HG02943 (cell line): ENCODE measurements at regions not wholly inside any gene's neighbourhood (a gene's known extent, or its start where the extent isn't known, plus 50 kb on each side); places are given as distances from the start of the nearest gene placed in this dataset.
"Not testable (repeated sequence)": the region's sequence is repeated elsewhere in the genome, so short reads cannot be mapped to it uniquely, and the experiment has no call there.

Experiments
- ATAC-seq: cut with Tn5 transposase; IDR thresholded peaks from one replicate; pipeline ENCODE4 v1.9.1; 2021; ENCODE audit warnings: mild to moderate bottlenecking, low read depth, moderate library complexity; ENCODE audit not compliant: unreplicated experiment

DNA sequence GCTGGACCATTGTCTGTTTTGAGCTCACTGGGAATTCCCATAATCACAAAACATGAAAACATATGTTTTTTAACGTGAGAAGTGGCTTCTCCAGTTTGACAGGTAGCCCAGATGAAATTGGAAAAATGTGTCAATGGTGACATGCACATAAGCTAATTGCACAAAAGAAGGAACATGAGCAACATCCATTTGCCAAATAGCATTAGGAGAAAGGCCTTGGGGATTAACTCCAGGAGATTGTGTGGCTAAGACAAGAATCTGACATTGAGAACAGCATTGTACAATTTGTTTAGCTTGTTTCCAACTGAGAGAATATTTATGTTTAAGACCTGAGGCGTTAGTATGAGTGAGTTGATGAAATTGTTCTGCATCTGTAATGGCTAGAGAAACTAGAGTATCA lies 147.0 kb upstream of the API5 start:
- ATAC-seq, result no peak

DNA sequence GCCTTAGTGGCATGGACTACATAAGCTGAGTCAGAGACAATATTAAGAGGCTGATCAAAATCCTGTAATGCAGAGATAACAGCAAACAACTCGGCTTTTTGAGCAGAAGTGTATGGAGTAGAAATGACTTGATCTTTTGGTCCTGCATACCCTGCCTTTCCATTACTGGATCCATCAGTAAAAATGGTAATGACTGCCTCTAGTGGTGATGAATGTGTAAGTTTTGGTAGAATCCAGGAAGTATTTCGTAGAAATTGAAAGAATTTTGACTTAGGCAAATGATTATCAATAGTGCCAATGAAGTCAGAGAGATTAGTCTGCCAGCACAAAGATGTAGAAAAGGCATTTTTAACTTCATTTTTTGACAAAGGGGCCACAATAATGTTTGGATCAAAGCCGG lies 146.4 kb upstream of the API5 start:
- ATAC-seq, result not testable (repeated sequence)

DNA sequence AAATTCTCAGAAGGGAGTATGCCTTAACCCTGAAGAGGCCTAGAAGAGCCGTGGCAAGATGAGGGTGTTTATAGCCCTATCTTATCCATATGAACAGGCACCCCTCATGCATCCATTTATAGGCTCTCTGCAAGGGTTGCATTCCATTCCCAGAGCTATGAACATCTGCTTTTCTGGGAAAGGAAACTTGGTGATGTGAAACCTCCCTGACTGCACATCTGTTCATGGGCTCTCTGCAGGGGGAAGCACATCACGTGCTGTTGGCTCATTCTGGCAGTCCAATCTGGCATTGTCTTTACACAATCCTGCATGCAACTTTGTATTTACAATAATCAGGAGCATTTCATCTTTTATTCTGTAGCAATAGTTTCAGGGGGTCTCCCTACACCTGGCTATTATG lies 143.6 kb upstream of the API5 start:
- ATAC-seq, result not testable (repeated sequence)

DNA sequence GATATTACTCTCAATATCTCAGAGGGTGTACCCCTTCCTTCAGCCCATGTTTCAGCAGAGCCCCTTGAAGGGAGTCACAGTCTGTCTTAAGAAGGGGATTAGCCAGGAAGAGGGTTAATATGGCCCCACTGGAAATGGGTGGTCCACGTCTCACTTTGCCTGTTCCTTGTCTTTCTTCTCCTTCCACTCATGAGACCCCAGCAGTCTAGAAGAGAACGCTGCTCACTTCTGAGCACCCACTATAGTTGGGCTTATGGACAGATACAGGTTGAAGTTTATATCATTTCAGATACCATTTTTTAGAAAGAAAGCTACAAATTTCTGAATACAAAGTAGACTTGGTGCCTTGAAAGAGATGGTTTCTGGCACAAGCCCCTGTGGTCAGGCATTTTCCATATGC lies 139.3 kb upstream of the API5 start:
- no peak for ATAC-seq

DNA sequence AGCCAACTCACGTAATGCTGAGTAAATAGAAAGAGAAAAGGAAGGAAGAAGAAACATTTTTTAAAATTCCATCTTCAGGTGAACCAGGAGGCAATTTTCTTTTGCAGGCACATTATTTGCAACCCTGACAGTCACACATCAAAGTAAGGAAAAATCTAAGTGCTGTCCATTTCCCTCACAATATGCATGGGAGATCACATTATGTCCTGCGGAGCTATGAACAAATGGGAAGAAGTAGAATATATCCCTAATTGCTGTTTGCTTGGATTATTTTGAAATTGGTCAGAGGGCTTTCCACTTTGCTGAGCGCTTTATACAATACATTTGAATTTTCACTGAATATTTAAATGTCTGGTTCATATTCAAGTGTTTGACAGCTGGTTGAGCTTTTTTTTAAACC lies 133.8 kb upstream of the API5 start:
- no peak for ATAC-seq

DNA sequence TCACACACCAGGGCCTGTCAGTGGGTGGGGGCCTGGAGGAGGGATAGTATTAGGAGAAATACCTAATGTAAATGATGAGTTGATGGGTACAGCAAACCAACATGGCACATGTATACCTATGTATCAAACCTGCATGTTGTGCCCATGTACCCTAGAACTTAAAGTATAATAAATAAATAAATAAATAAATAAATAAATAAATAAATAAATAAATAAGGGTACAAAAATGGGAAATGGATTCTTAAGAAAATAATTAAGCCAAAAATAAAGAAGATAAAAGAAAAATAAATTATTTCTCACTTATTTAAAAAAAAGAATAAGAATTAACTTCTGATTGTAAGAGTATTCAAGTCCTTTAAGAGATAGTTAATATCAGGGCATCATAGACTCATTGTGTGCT lies 117.3 kb upstream of the API5 start:
- not testable (repeated sequence) for ATAC-seq

DNA sequence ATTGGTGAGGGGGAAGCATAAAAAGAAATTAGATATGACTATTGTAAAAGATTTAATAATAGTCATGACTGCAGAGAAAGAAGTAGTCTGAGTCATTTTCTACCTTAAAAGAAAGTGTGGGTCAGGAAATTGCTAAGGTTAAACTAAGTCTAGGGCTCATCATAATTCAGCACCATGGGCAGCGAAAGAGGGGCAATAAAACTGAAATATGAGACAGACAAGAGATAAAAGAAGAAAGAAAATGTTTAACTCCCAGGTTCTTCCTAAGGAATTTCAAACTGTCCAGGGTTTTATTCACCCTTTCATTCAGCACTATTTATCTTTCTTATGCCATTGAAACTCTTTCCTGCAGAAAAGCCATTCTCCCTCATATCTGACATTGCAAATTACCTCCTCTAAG lies 114.4 kb upstream of the API5 start:
- ATAC-seq, result no peak

DNA sequence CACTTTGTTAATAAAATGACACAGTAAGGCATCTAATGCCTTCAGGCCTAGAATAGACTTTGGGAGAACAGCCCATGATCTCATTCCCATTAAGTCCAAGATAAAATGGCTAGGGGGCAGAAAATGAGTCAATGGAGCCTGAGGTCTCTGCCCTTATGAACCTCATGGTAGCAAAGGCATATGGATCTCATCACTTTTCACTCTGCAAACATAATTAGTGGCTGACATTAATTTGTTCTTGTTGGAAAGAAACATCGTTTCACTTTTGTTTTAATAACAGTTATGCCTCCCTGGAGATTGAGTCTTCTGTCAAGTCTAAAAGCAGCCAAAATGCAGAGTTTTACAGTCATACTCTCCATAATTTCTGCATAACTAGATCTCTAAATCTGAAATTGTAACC lies 111.8 kb upstream of the API5 start:
- no peak for ATAC-seq

DNA sequence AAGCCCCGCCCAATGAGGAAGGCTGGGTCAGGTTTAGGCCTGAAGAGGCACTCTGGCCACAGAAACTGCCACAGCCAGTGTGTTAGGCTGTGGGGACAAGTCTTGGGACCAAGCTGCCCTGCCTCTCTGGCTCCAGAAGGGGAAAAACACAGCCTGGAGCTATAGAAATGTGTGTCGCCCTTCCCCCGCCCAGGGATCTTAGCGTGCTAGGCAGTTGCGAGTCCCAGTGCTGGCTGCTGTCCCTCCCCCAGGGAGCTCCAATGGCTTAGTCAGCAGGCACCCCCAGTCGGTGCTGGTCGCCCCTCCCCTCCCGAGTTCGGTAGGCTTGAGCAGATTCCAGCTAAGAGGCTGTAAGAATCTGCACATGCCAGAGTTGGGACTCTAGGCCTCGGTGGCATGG lies 99.5 kb upstream of the API5 start:
- no peak for ATAC-seq

DNA sequence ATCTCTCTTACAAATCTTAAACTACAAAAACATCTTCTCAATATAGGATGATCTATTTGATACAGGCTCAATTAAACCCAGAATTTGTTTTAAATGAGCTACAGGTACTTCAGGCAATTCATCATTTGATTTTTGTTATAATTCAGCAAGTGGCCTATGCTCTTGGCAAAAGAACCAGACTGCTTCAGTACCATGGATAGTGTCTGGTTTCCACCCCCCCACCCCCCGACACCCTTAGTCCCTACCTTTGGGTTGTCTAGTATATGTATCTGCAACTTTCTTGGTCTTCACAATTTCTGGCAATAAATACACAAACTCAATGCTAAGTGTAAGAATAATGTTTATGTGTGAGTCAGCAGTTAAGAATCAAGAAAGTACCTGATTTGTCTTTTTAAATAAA lies 97.3 kb upstream of the API5 start:
- ATAC-seq, result no peak

DNA sequence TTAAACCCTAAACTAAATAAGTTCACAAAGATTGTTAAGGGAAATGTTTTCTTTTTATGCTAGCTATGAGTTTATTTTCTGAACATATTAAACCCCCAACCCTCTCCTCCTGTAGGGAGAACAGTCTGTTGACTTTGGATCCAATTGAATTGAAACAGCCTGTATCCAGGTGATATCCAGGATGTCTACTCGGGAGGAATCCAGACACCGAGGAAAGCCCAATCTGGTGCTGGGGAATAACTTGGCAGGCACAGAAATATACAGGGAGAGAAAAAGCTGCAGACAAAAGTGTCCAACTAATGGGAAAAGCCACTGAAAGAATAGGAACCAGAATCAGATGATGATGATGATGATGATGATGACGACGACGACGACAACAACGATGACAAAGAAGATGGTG lies 93.9 kb upstream of the API5 start:
- no peak for ATAC-seq

DNA sequence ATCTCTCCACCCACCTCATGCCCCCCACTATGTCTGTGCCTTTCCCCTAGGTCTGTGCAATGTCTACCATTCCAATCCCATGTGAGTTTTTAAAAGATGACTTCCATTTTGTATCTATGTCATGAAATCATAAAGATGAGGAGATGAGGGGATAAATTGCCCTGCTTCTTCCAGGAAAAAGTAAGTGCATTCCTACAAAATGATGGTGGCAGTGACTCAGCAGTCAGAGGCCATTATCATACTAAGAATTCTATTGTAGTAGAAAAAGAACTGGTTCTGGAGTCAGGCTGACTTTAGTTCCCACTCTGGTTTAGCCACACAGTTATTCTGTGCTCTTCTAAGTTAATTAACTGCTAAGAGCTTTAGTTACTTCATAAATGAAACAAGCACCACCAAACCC lies 89.6 kb upstream of the API5 start:
- ATAC-seq, result no peak

DNA sequence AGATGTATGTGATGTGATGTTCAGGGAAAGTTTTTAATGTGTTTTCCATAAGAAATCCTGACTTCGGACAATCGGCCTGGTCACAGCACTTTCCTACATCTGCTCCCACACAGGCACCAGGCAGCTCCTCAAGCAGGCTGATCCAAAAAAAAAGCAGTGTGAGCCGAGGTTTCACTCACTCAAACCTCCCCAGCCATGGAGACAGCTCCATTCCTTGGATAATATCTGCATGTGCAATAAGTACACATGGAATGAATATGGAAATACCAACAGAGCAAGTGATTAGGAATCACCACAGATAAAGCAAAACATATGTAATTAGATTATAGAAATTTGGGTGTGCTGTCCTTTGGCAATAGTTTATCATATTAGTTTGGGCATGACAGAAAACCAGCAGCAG lies 88.8 kb upstream of the API5 start:
- no peak for ATAC-seq

DNA sequence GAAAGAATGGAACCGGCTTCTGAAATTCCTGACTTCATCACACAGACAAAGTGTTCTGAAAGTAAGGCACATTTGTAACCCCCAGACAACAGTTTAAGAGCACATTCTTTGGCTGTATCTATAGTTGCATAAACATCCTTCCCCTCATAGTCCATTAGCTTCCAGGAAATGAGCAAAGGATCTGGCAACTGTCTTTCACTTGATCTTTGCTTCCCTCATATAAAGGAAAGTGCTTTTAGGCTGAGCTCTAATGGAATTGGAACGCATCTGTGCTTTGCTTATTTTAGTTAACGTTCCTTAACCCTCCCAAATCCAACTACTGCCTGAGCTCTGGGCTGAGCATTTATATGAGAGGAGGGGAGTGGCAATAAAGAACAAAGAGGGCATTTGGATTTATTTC lies 76.9 kb upstream of the API5 start:
- no peak for ATAC-seq

DNA sequence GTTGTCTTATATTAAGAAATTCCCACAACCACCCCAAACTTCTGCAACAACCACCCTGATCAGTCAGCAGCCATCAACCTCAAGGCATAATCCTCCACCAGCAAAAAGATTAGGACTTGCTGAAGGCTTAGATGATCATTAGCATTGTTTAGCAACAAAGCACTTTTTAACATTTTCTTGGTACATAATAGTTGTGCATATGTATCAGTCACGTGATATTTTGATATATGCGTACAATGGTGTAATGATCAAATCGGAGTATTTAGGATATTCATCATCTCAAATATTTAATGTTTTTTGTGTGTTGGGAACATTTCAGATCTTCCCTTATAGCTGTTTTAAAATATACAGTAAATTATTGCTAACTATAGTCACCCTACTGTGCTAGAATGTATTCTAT lies 73.5 kb upstream of the API5 start:
- ATAC-seq, result no peak

DNA sequence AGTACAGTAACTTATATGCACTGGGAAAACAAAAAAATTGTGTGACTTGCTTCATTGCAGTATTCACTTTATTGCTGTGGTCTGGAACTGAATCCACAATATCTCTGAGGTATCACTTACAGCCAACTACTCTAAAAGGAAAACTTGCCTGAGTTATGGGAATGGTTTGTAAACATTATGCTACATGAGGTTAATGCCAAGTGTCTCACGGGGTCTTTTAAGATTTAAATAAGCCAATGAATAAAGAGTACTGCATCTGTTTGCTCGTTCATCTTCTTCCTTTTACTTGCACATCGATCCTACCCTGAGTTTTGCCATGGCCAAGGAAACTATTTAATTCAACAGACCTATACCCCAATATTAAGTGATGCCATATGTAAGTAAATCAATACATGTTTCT lies 72.0 kb upstream of the API5 start:
- ATAC-seq, result no peak

DNA sequence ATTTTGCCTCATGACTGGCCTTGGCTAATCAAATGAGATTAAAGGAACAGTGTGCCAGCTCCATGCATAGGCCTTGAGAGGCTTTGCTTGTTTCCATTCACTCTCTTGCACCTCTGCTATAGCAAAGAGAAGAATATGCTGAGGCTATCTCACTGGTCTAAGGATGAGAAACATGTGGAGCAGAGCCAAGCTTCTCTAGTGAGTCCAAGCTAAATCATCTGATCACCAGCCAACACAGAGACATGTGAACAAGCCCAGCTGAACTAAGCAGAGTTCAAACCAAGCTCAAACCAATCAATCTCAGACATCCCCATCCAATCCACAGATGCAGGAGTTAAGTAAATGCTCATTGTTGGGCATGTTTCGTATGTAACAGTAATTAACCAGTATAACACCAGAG lies 69.4 kb upstream of the API5 start:
- ATAC-seq, result no peak

DNA sequence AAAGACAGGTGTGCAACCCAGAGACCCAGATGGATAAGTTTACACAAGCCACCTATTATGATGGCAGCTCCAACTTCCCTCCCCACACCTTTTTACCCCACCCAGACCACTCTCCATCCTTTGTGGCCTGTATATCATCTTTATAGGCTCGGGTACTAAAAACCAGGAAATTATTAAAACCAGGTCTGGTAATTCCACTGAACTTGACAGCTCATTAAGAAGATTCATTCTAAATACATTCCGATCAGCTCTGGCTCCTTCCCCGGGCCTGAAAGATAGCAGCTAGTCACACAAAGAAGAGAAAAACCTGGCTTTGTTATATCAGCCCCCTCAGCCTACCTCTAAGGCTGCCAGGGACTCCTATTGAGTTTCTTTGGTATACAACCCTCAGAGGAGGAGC lies 67.9 kb upstream of the API5 start:
- no peak for ATAC-seq

DNA sequence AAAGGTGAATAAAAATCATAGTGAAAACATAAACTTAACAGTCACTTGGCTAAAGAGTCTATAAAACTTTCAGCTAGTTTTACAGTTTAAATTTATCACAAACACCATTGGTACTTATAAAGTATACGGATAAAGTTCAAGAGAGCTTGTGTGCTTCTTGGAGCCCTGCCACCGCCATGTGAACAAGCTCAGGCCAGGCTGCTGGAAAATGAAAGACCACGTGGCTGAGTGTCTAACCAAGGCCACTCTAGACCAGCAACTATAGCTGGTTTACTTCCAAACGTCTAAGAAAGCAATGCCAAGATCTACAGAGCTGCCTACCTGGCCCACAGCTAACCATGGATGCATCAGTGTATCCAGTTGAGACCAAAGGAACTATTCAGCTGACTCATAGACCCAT lies 66.3 kb upstream of the API5 start:
- no peak for ATAC-seq

DNA sequence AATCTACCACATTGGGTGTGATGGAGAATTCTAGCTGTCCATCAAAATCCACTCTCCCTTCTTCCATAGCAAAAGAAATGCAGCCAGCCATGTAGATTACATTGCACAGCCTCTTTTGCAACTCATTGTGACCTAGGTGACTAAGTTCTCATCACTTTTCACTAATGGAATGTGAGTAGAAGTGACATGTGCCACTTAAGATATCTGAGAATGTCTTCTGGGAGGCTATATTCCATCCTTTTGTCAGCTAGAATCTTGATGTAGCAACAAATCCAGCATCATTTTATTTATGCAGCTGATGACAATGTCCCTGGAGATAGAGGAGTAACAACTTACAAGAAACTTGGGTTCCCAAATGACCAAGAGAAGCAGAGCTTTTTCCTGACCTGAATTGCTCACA lies 61.5 kb upstream of the API5 start:
- no peak for ATAC-seq

DNA sequence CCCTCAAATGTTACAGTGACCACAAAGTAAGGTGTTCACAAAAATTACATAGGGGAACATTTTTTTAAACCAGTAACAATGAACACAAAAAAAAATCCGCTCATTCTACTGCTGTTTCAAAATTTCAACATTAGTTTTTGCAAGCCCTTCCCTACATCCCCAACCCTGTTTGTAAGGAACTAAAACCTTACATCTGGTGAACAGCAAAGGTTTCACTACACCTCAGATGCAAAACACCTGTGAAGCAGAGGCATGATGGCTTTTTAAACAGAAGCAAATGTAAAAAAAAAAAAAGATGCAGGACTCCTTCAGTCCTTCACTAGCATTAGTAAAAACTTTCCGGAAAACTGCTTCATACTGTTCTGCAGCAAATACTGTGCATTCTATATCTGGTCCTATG lies 50.0 kb upstream of the API5 start:
- ATAC-seq, result no peak
